HL-60 (cell line): ENCODE measurements at regions not wholly inside any gene's neighbourhood (a gene's known extent, or its start where the extent isn't known, plus 50 kb on each side); places are given as distances from the start of the nearest gene placed in this dataset.

Source experiments
- DNase-seq, 2 experiments: peaks; one replicate each; pipeline ENCODE4 v3.0.0-alpha.2; 2010 to 2020; ENCODE audit warnings: low read depth in 1 of 2, low spot score in 1 of 2
- H3K27ac ChIP-seq: fragments of 250-450 bp; sonication (Bioruptor Pico); replicated peaks from 2 replicates; pipeline ENCODE4 v1.5.1; 2020; ENCODE audit warnings: mild to moderate bottlenecking, moderate library complexity
- H3K27me3 ChIP-seq: fragments of 250-450 bp; sonication (Bioruptor Pico); 2 replicates; pipeline ENCODE4 v1.5.1; 2021; ENCODE audit warnings: mild to moderate bottlenecking, moderate library complexity; ENCODE audit not compliant: insufficient read depth, poor library complexity, severe bottlenecking
- H3K4me3 ChIP-seq: replicated peaks from 2 replicates; pipeline ENCODE4 v1.5.1; 2011; ENCODE audit warnings: mild to moderate bottlenecking, control low read depth, low read length; ENCODE audit not compliant: insufficient read depth
- GABPA ChIP-seq: IDR thresholded peaks from 2 replicates; pipeline ENCODE4 v1.6.1; 2012; ENCODE audit warnings: low read depth
- POLR2AphosphoS5 ChIP-seq: IDR thresholded peaks from 2 replicates; pipeline ENCODE4 v1.6.1; 2012; ENCODE audit warnings: low read depth
- REST ChIP-seq: IDR thresholded peaks from 2 replicates; pipeline ENCODE4 v1.6.1; 2012; ENCODE audit warnings: low read depth; ENCODE audit not compliant: insufficient replicate concordance
- SPI1 ChIP-seq: IDR thresholded peaks from 2 replicates; pipeline ENCODE4 v1.6.1; 2012; ENCODE audit warnings: low read depth, mild to moderate bottlenecking, borderline replicate concordance
- TF ChIP-seq, protein P1 (sequence below): IDR thresholded peaks from one replicate; pipeline ENCODE4 v1.5.1; 2011; ENCODE audit warnings: low read length, control low read depth, inconsistent platforms; ENCODE audit not compliant: insufficient read depth

DNA sequence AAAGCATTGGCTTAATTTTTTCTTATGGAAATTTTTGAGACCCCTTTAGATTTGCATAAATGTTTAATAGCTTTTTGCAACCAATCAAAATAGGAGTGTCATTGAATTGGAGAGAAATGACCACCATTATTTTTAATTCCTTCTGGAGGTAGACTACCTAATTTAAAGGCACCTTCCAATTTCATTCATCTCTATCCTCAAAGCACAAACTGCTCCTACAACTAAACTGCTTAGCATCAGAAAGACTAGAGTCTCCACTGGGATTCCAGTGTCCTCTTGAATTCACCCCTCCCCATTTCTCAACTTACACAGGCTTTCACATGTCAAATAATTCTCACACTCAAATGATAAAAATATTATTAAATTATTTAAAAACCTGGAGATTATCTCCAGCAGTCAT, 168.4 kb downstream of the RPS29 start:
- H3K27me3 ChIP-seq: peaks cover 9% of the 10 kb centered on the region
- H3K27ac ChIP-seq: no peak overlapping the region
- DNase-seq: no peak
- no peak overlapping the region for H3K4me3 ChIP-seq
- TF ChIP-seq POLR2AphosphoS5 (no peak), GABPA (no peak), REST (no peak), SPI1 (no peak)
- TF ChIP-seq, protein P1, sequence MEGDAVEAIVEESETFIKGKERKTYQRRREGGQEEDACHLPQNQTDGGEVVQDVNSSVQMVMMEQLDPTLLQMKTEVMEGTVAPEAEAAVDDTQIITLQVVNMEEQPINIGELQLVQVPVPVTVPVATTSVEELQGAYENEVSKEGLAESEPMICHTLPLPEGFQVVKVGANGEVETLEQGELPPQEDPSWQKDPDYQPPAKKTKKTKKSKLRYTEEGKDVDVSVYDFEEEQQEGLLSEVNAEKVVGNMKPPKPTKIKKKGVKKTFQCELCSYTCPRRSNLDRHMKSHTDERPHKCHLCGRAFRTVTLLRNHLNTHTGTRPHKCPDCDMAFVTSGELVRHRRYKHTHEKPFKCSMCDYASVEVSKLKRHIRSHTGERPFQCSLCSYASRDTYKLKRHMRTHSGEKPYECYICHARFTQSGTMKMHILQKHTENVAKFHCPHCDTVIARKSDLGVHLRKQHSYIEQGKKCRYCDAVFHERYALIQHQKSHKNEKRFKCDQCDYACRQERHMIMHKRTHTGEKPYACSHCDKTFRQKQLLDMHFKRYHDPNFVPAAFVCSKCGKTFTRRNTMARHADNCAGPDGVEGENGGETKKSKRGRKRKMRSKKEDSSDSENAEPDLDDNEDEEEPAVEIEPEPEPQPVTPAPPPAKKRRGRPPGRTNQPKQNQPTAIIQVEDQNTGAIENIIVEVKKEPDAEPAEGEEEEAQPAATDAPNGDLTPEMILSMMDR: no peak

DNA sequence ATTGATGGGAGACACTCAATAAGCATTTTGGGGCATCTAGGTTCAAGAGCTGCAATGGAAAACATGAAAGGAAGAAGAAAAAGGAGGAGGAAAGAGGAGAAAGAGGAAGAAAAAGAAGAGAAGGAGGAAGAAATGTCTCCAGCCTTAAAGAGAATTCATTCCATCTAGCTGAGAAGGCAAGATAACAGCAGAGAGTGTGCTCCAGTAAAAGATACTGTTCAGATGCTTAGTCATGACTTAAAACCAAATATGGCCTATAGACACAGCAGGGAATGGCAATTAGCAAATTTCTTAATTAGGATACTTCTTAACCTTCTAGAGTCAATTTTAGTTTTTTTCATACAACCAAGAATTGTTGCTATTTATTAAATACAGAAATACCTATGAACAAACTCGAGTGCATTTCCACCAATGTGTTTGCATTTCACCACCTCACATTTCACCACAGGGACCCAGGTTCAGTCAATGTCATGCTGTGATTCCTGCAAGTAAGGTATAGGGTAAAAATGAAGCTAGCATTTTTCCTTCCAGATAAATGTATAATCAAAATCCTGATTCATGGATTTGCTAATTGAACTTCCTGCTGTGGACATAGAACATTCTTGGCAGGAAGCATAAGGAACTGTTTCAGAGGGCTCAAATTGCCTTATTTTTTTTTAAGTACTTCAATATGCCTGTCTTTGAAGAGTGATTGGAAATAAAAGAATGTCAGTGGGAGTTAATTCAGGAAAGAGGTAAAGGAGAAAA, 177.8 kb downstream of the RPS29 start:
- TF ChIP-seq, protein P1: no peak
- TF ChIP-seq REST (no peak), POLR2AphosphoS5 (no peak), SPI1 (no peak), GABPA (no peak)
- H3K4me3 ChIP-seq: no peak overlapping the region
- no peaks in the 10 kb centered on the region for H3K27me3 ChIP-seq
- no peak overlapping the region for H3K27ac ChIP-seq
- DNase-seq: no peak

DNA sequence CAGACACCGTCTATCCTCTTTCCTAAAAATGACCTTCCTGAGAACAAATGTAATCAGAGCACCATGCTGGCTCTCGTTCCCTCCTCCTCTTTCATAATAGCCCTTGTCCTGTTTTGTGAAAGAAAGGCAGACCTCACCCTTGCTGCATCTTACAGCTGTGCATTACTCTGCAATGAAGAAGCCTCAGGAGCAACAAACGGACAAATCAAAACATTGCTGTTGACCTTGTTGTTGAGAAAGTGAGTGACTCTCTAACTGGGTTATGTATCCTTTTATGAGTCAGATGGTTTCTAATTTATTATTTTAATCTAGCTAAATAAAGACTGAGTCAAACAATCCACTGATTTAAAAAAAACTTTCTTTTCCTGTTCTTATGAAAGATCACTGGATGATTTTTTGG, 180.9 kb downstream of the RPS29 start:
- H3K27me3 ChIP-seq: no peaks in the 10 kb centered on the region
- TF ChIP-seq SPI1 (no peak), POLR2AphosphoS5 (no peak), GABPA (no peak), REST (no peak)
- TF ChIP-seq, protein P1: no peak
- no peak for DNase-seq
- H3K4me3 ChIP-seq: no peak overlapping the region
- no peak overlapping the region for H3K27ac ChIP-seq
